Endothelial cell of umbilical vein (primary cell): ENCODE measurements at regions not wholly inside any gene's neighbourhood (a gene's known extent, or its start where the extent isn't known, plus 50 kb on each side); places are given as distances from the start of the nearest gene placed in this dataset.

ENCODE experiments used
- BruUV-seq: library from RNA; stranded (reverse); fragments of 400-500 nt; replicated peaks from 2 replicates; lab custom pipeline; 2021; lab: Mats Ljungman, UMichigan
- CTCF ChIA-PET: fragments of 300-600, 350-600 bp; sonication (Branson Sonifier 250); formaldehyde crosslinking; loops from one replicate; lab custom pipeline; 2021; ENCODE audit warnings: antibody characterized with exemption, inconsistent platforms; lab: Charles Lee
- POLR2A ChIA-PET: fragments of 300-600, 350-600 bp; sonication (Branson Sonifier 250); formaldehyde crosslinking; loops from one replicate; lab custom pipeline; 2021; ENCODE audit warnings: antibody characterized with exemption, inconsistent platforms; lab: Charles Lee
- DNase-seq: peaks from one replicate; pipeline ENCODE4 v3.0.0-alpha.2; 2011; ENCODE audit warnings: low read depth, low spot score
- FAIRE-seq: peaks from 2 replicates; lab custom pipeline; 2011; peaks lifted over from hg19 to GRCh38; lab: Jason Lieb, UNC
- H2AFZ ChIP-seq: 2 replicates; pipeline ENCODE4 v1.6.0; 2012; ENCODE audit warnings: low read depth, low read length, control low read depth, inconsistent platforms
- H3K27ac ChIP-seq: 2 replicates; pipeline ENCODE4 v1.5.1; 2011; ENCODE audit warnings: low read depth, mild to moderate bottlenecking, control low read depth, low read length, moderate library complexity; ENCODE audit not compliant: insufficient read depth
- H3K27me3 ChIP-seq, 2 experiments: 2 replicates each; pipeline versions ENCODE4 v1.6.0 to v1.6.1; 2011; ENCODE audit warnings: low read length in 2 of 2, mixed read lengths in 1 of 2; ENCODE audit not compliant: control insufficient read depth in 2 of 2, insufficient read depth in 2 of 2
- H3K36me3 ChIP-seq, 2 experiments: 2 replicates in 1 of 2; 3 replicates in 1 of 2; pipeline ENCODE4 v1.5.1; 2011; ENCODE audit warnings: low read length in 2 of 2, mild to moderate bottlenecking in 1 of 2, moderate library complexity in 1 of 2; ENCODE audit not compliant: control insufficient read depth in 2 of 2, insufficient read depth in 2 of 2; ENCODE audit errors: extremely low read depth in 1 of 2
- H3K4me1 ChIP-seq: 3 replicates; pipeline ENCODE4 v1.5.1; 2011; ENCODE audit warnings: mild to moderate bottlenecking, low read length; ENCODE audit not compliant: control insufficient read depth, insufficient read depth; ENCODE audit errors: extremely low read depth
- H3K4me2 ChIP-seq: 2 replicates; pipeline ENCODE4 v1.6.1; 2011; ENCODE audit warnings: low read length, control low read depth, mixed read lengths; ENCODE audit not compliant: insufficient read depth
- H3K4me3 ChIP-seq, 3 experiments: fragments of 200-600 bp in 1 of 3; sonication (generic), shearing (Covaris generic) in 1 of 3; replicated peaks in 1 of 3; 2 replicates each; pipeline ENCODE4 v1.5.1; 2011 to 2016; ENCODE audit warnings: control low read depth in 3 of 3, low read length in 3 of 3, mild to moderate bottlenecking in 2 of 3, inconsistent platforms in 1 of 3, low read depth in 1 of 3, moderate library complexity in 1 of 3; ENCODE audit not compliant: insufficient read depth in 1 of 3
- H3K79me2 ChIP-seq: 2 replicates; pipeline ENCODE4 v1.6.0; 2012; ENCODE audit warnings: low read length, inconsistent platforms; ENCODE audit not compliant: control insufficient read depth, insufficient read depth
- H3K9ac ChIP-seq: replicated peaks from 2 replicates; pipeline ENCODE3; 2011; ENCODE audit warnings: low read length, control low read depth; ENCODE audit not compliant: insufficient read depth; ENCODE audit errors: extremely low read depth
- H3K9me1 ChIP-seq: replicated peaks from 3 replicates; pipeline ENCODE4 v1.6.0; 2011; ENCODE audit warnings: mild to moderate bottlenecking, low read length; ENCODE audit not compliant: control insufficient read depth, insufficient read depth; ENCODE audit errors: extremely low read depth
- H3K9me3 ChIP-seq: replicated peaks from 2 replicates; pipeline ENCODE4 v1.5.1; 2012; ENCODE audit warnings: low read length, inconsistent platforms; ENCODE audit not compliant: control insufficient read depth, insufficient read depth
- H4K20me1 ChIP-seq: replicated peaks from 2 replicates; pipeline ENCODE3; 2011; ENCODE audit warnings: mild to moderate bottlenecking, low read length; ENCODE audit not compliant: control insufficient read depth, insufficient read depth; ENCODE audit errors: extremely low read depth
- FOS ChIP-seq: IDR thresholded peaks from 2 replicates; pipeline ENCODE4 v1.6.1; 2011; ENCODE audit warnings: mild to moderate bottlenecking, low read length, moderate library complexity, borderline replicate concordance; ENCODE audit not compliant: insufficient read depth
- GATA2 ChIP-seq: IDR thresholded peaks from 2 replicates; pipeline ENCODE4 v1.7.0; 2011; ENCODE audit warnings: low read depth, mild to moderate bottlenecking, moderate library complexity, mixed read lengths, low read length; ENCODE audit not compliant: insufficient read length, insufficient read depth
- JUN ChIP-seq: IDR thresholded peaks from 2 replicates; pipeline ENCODE4 v1.6.1; 2011; ENCODE audit warnings: borderline replicate concordance, low read depth; ENCODE audit not compliant: insufficient read length, insufficient read depth
- MAX ChIP-seq: IDR thresholded peaks from 2 replicates; pipeline ENCODE4 v1.6.1; 2011; ENCODE audit not compliant: insufficient read depth, insufficient read length
- MYC ChIP-seq: IDR thresholded peaks from one replicate; pipeline ENCODE4 v1.6.1; 2011; ENCODE audit warnings: mild to moderate bottlenecking, low read depth, low read length
- POLR2A ChIP-seq: IDR thresholded peaks from 2 replicates; pipeline ENCODE4 v1.6.1; 2012; ENCODE audit warnings: low read depth, mild to moderate bottlenecking, control low read depth, low read length
- POLR2AphosphoS5 ChIP-seq: IDR thresholded peaks from 2 replicates; pipeline ENCODE4 v1.6.1; 2012; ENCODE audit warnings: low read depth, mild to moderate bottlenecking, control low read depth, low read length, moderate library complexity; ENCODE audit not compliant: insufficient read depth
- dilution Hi-C: fragments of 300-500 bp; cut with MboI; formaldehyde crosslinking; loops from one replicate; pipeline ENCODE4 v1.15.0; 2019; ENCODE audit warnings: low sequenced_read_pairs; ENCODE audit not compliant: extremely low pct_ligation_motif_present
- intact Hi-C: fragments of 100-400 bp; cut with micrococcal nuclease; formaldehyde crosslinking; loops from one replicate; pipeline ENCODE4 v1.10.0; 2022
- TF ChIP-seq, protein P1 (sequence below), 2 donors: IDR thresholded peaks; 1 replicate in 1 of 2; 2 replicates in 1 of 2; pipeline ENCODE4 v1.5.1; 2011; ENCODE audit warnings: low read length in 2 of 2, mild to moderate bottlenecking in 2 of 2, moderate library complexity in 2 of 2, control low read depth in 1 of 2, inconsistent platforms in 1 of 2, low read depth in 1 of 2; ENCODE audit not compliant: insufficient read depth in 1 of 2; ENCODE audit errors: extremely low read depth in 1 of 2

DNA sequence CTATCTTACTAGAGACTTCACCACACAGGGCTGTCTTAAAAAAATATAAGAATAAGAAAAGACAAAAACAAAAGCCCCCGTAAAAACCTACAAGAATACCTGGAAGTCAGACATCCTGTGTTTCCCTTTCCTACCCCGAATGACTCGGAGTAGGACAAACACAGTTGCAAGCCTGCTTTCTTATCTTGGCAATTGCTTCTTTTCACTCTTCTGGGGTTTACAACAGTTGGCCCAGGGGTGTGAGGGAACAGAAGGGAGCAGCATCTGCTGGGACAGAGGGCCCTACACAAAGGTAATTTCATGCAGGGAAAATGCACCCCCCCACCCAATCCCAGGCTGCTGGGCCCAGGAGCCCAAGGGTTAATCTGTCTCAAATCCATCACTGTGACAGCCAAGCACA, 220.6 kb downstream of the ARHGAP12 start:
- dilution Hi-C loops = no loop called here
- DNase-seq (no peak), FAIRE-seq (peak; percentile 95)
- Histone ChIP-seq H3K27ac (peak overlapping the region; percentile 98), H4K20me1 (no peaks in the 10 kb centered on the region), H2AFZ (no peak overlapping the region), H3K4me3 (no peak overlapping the region), H3K4me2 (peak overlapping the region; percentile 56), H3K9me3 (no peaks in the 10 kb centered on the region), H3K36me3 (no peaks in the 10 kb centered on the region), H3K4me1 (peaks cover 45% of the 10 kb centered on the region), H3K9me1 (no peaks in the 10 kb centered on the region), H3K27me3 (no peaks in the 10 kb centered on the region), H3K9ac (peak overlapping the region; percentile 83), H3K79me2 (no peaks in the 10 kb centered on the region)
- CTCF ChIA-PET = interaction anchor here (0.9 to 2.8 kb wide), 12 partner anchors 8 to 1020 kb away, joined by 3 to 33 read pairs (median 8); no protein-coding TSS in a partner anchor
- POLR2A ChIA-PET = interaction anchor here (1.0 kb wide), 1 partner anchor 10 kb away, joined by 6 read pairs; no protein-coding TSS in a partner anchor
- no peak for TF ChIP-seq JUN
- TF ChIP-seq GATA2 = peak; percentile 58
- TF ChIP-seq POLR2A = no peak
- intact Hi-C loops = loop anchor here (2.0 kb wide), 3 partner anchors 61 to 981 kb away; no protein-coding TSS in a partner anchor
- BruUV-seq = TSS peak; percentile 75

GRCh38 chr10:31707093-31708039, 221.3 kb downstream of the ARHGAP12 start:
- ChIA-PET CTCF (interaction anchor here (0.6 to 2.8 kb wide), 6 partner anchors 10 to 1020 kb away, joined by 3 to 11 read pairs (median 4); no protein-coding TSS in a partner anchor), POLR2A (interaction anchor here (1.2 kb wide), 1 partner anchor 9 kb away, joined by 6 read pairs; no protein-coding TSS in a partner anchor)
- BruUV-seq = TSS peak; percentile 91
- Histone ChIP-seq H3K9me1 (no peaks in the 10 kb centered on the region), H3K4me2 (peak overlapping the region; percentile 56), H3K9me3 (no peaks in the 10 kb centered on the region), H3K4me3 (peak overlapping the region in 1 of 3 experiments; percentile 16), H3K27ac (peak overlapping the region; percentile 98), H4K20me1 (no peaks in the 10 kb centered on the region), H3K36me3 (no peaks in the 10 kb centered on the region), H3K27me3 (no peaks in the 10 kb centered on the region), H3K4me1 (peaks cover 45% of the 10 kb centered on the region), H2AFZ (peak overlapping the region; percentile 41), H3K9ac (peak overlapping the region; percentile 83), H3K79me2 (no peaks in the 10 kb centered on the region)
- DNase-seq (peak; percentile 96), FAIRE-seq (no peak)
- dilution Hi-C loops = no loop called here
- intact Hi-C loops = loop anchor here (1.0 to 2.0 kb wide), 5 partner anchors 10 to 981 kb away; no protein-coding TSS in a partner anchor
- peak; percentile 87 for TF ChIP-seq POLR2AphosphoS5
- TF ChIP-seq MAX = no peak
- TF ChIP-seq MYC = no peak
- peak; percentile 69 for TF ChIP-seq JUN
- TF ChIP-seq, protein P1, sequence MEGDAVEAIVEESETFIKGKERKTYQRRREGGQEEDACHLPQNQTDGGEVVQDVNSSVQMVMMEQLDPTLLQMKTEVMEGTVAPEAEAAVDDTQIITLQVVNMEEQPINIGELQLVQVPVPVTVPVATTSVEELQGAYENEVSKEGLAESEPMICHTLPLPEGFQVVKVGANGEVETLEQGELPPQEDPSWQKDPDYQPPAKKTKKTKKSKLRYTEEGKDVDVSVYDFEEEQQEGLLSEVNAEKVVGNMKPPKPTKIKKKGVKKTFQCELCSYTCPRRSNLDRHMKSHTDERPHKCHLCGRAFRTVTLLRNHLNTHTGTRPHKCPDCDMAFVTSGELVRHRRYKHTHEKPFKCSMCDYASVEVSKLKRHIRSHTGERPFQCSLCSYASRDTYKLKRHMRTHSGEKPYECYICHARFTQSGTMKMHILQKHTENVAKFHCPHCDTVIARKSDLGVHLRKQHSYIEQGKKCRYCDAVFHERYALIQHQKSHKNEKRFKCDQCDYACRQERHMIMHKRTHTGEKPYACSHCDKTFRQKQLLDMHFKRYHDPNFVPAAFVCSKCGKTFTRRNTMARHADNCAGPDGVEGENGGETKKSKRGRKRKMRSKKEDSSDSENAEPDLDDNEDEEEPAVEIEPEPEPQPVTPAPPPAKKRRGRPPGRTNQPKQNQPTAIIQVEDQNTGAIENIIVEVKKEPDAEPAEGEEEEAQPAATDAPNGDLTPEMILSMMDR (IDR thresholded peaks at IDR 0.05; ENCODE audit: extremely low read depth in 1 of 2, insufficient read depth in 1 of 2, low read depth in 1 of 2, low read length in 2 of 2) = no peak
- peak; percentile 81 for TF ChIP-seq FOS
